GM19372 (cell line): ENCODE measurements at regions not wholly inside any gene's neighbourhood (a gene's known extent, or its start where the extent isn't known, plus 50 kb on each side); places are given as distances from the start of the nearest gene placed in this dataset.
"Not testable (repeated sequence)": the region's sequence is repeated elsewhere in the genome, so short reads cannot be mapped to it uniquely, and the experiment has no call there.

Source experiments
- ATAC-seq: cut with Tn5 transposase; IDR thresholded peaks from one replicate; pipeline ENCODE4 v1.9.1; 2021; ENCODE audit warnings: mild to moderate bottlenecking, low read depth, moderate library complexity; ENCODE audit not compliant: unreplicated experiment

DNA sequence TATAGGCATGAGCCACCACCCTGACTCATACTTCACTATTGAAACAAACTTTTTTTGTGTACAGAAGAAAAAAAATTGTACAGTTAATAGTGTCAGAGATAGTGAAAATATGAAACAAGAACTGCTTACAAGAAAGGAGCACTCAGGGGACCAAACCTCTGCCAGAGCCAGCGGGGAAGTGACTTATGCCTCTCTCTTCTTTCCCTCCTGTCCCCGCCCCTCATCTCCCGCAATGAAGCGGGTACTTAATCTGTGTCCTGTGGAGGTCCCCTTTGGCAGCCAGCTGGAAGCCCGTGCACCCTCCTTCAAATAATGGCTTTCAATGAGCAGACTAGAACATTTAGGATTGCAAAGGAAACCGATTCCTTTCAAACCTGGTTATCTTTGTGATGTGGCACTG is 51.5 kb downstream of the PPIAL4A start:
- ATAC-seq: not testable (repeated sequence)

DNA sequence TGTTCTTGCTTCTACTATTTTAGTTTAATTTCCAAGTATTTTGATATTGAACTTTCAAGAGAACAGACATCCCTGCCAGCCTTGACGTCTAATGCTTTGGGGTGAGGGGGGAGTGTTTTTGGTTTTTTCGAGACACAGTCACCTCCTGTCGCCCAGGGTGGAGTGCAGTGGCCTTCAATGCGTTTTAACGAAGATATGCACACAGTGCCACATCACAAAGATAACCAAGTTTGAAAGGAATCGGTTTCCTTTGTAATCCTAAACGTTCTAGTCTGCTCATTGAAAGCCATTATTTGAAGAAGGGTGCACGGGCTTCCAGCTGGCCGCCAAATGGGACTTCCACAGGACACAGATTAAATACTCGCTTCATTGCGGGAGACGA is 52.3 kb downstream of the PPIAL4A start:
- not testable (repeated sequence) for ATAC-seq

DNA sequence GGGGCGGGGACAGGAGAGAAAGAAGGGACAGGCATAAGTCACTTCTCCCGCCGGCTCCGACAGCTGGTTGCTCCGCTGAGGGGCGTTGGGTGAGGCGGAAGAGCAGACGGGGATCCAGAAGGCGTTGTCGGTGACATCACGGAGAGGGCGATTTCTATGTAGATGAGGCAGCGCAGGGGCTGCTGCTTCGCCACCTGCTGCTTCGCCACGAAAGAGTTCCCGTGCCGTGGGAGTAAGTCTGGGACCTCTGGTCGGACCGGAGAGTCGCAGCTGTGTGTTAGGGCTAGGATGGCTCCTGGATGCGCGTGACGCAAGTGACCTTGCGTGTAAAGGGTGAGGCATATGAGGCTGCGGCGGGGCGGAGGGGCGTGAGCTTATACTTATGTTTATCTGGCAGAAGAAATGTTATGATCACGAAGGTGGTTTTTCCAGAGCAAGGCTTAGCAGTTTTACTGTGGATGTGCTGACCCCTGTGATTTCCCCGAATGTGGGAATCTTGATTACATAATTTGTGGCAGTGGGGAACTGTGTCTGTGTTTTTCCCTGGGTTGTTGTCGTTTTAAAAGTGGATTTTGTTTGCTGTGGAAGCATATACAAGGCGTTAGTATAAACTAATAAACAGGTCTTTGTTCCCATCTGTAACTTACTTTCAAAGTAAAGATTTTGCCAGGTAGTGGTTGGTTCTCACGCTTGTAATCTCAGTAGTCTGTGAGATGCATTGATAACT is 52.8 kb downstream of the PPIAL4A start:
- ATAC-seq: peak; percentile 75

DNA sequence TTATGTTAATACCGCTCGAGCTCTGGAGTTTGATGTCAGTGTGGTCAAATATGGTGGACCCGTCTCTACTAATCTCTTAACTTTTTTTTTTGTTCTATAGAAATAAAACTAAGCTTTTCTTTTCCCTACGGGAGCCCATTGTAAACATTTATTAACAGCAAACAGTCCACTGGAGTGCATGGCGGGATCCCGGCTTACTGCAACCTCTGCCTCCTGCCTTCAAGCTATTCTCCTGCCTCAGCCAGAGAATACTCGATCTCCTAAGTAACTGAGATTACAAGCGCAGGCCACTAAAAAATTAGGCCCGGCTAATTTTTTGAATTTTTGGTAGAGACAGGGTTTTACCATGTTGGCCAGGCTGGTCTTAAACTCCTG is 53.4 kb downstream of the PPIAL4A start:
- ATAC-seq: not testable (repeated sequence)

DNA sequence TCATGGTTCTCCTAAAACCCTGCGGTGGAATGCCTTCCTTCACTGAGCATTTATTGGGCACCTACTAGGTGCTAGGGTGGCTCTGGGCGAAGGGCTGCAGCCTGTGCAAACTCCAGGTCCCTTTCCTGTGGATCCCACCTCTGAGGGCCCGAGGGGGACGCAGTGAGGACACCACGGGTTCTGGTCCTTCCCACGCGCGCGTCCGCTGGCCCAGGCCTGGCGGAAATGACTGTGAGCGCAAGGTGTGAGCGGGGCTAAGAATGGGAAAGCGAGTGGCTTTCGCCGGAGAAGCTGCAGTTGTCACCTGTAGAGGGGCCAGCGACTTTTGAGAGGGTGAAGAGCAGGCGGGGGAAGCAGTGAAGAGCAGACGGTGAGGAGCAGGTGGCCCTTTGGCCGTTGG is 55.1 kb downstream of the PPIAL4A start:
- not testable (repeated sequence) for ATAC-seq

DNA sequence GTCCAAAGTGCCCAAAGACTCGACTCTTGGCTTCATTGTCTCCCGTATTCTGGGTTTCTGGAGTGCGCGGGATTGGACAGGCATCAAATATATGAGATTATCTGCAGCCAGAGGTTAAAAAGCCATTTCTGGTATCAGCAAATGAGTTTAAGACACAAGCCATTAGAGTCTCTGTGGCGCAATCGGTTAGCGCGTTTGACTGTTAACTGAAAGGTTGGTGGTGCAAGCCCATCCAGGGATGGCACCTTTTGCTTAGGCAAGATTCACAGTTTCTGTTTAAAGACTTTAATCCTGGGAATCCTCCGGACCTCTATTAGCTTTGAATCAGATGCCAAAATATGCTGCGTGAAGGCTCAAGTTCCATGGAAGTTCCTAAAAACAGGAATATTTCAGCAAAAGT is 55.6 kb downstream of the PPIAL4A start:
- not testable (repeated sequence) for ATAC-seq

DNA sequence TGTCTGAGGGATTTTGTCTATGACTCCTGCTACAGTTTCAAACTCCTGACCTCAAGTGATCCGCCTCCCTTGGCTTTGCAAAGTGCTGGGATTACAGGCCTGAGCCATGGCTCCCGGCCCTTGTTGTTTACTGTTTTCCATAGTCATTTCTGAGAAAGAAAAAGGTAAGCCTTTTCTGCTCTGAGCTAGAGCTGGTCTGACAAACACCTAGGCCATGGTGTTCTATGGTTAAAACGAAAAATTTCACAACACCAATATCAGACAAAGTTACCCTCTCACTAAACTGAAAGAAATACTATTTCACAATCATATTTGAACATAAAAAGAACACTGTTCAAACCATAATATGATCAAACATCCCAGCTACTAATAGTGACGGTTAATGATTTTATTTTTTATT is 57.5 kb downstream of the PPIAL4A start:
- not testable (repeated sequence) for ATAC-seq

DNA sequence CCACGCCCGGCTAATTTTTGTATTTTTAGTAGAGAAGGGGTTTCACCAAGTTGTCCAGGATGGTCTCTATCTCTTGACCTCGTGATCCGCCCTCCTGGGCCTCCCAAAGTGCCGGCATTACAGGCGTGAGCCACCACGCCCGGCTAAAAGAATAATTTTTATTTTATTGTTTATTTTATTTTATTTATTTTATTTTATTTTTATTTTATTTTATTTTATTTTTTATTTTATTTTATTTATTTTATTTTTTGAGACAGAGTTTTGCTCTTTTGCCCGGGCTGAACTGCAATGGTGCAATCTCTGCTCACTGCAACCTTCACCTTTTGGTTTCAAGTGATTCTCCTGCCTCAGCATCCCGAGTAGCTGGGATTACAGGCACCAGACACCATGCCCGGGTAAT is 60.2 kb downstream of the PPIAL4A start:
- not testable (repeated sequence) for ATAC-seq

DNA sequence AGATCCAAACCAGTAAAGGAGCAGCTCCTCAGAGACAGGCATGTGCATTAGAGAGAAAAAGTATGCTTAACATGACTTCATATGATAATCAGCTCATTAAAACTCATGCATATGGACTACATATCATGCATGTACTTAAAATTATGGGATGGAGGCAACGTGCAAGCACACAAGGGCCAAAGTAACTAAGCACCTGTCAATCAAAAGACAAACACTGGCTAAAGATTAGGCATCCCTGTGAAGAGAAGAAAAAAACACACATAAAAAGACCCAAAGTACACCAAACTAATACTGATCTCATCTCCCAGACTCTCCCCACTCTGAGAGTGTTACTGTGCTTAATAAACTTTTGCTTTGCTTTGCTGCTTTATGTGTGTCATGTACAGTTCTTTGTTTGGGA is 61.1 kb downstream of the PPIAL4A start:
- not testable (repeated sequence) for ATAC-seq

DNA sequence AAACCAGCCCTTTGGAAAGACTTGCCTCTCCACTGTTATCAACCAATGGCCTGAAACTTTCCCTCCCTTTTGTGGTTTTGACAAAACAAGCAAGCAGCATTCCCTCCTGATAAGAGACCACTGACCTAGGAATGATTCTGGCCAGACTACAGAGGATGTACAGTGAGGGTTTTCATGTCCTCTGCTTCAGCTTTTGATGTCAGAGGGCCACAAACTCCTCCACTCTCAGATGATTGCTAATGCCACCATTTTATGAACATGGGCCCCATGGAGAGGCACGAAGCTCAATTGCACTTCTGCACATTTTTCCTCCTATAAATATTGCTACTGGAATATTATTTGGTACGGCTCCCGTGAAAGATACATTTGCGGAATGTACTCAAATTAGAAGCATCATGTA is 61.5 kb downstream of the PPIAL4A start:
- not testable (repeated sequence) for ATAC-seq

DNA sequence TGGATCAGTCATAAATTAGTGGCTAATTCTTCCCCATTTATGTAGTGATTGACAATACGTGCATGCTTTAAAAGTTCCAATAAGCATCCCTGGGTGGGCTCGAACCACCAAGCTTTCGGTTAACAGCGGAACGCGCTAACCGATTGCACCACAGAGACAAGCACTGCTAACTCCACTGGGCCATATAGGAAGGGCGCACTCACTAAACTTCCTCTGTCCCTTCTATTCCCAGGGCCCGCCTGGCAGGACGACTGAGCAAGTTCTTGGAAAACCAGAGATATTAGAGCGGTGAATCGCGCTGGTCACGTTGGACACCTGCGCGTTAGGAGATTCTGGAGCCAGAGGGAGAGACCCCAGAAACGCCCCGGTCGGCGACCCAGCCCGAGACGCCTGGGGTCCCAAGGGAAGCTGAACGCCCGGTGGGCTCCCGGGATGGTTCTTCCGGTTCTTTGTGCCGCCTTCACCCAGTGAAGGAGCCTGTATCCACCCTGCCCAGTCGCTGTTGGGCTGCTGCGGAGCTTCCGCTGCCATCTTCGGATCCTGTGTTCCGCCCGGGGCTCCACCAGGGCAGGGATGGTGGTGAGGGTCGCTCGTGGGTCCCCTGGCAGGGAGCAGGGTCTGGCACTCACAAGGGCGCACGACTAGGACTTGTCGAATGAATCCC is 62.8 kb downstream of the PPIAL4A start:
- ATAC-seq: not testable (repeated sequence)

DNA sequence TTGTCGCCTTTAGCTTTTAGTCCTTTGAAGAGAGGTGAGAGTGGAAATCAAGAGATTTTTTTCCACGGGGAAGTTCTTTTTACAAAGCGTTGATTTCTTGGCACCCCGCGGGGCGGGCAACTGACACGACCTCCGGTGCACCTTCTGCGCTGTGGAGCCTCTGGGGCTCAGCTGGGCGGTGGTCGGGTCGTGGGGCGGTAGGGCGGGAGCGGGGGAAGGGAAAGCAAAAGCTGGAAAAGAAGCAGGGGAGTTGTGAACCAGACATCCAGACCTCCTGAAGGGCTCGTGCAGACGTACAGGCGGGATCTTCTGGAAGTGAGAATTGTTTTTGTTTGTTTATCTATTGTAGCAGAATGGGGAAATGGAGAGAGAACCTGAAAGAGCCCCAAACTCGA is 63.3 kb downstream of the PPIAL4A start:
- not testable (repeated sequence) for ATAC-seq

DNA sequence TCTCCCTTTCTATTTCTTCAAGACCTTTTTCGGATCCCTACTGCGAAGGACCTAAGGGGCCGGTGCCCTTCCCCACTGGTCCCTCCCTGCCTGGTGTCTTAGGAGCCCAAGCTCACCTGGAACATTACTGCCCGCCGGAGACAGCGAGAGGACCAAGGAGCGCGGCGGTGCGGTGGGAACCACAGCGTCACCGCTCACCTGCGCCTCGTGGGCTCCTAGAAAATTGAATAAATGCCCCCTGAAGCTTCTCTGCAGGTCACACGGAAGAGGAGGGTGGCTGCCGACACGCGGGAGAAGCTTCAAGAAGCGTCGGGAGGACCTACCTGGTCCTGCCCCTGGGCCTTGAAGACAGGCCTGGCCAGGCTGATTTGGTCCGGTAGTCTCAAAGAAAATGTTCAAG is 65.2 kb downstream of the PPIAL4A start:
- ATAC-seq: no peak

DNA sequence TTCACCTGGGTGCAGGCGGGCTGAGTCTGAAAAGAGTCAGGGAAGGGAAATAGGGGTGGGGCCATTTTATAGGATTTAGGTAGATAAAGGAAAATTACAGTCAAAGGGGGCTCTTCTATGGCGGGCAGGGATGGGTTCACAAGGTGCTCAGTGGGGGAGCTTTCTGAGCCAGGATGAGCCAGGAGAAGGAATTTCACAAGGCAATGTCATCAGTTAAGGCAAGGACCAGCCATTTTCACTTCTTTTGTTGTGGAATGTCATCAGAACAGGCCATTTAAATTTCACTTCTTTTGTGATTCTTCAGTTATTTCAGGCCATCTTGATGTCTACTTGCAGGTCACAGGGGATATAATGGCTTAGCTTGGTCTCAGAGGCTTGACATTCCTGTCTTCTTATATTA is 66.4 kb downstream of the PPIAL4A start:
- not testable (repeated sequence) for ATAC-seq

DNA sequence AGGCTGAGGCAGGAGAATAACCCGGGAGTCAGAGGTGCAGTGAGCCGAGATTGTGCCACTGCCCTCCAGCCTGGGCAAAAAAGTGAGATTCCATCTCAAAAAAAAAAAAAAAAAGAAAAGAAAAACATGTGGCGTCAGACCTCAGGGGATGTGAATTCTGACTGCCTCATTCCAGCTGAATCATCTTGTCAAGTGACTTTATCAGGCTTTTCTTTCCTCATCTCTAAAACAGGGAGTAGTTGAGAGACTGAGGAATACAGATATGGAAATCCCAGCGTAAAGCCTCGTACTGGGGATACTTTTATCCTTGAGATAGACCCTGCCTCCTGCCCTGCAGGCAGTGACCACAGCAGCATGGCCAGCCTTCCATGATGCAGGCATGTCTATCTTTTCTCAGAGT is 76.4 kb downstream of the PPIAL4A start:
- ATAC-seq: not testable (repeated sequence)

DNA sequence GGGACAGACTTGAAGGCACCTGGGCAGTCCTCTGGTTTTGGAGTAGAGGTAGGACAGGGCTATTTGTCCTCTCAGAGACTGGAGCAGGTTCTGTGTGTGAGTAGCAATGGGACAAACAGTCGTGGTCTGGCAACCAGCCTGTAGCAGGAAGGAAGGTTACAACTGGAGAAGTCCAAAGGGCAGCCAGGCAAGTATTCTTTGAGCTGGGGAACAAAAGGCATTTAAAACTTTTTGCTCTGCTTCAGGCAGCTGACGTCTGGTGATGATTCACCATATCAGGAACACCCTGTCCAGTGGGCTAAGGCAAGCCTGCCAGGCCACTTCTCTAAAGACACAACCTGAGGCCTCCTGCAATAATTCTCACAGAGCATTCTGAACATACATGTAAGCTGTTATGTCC is 83.3 kb downstream of the PPIAL4A start:
- ATAC-seq: not testable (repeated sequence)

DNA sequence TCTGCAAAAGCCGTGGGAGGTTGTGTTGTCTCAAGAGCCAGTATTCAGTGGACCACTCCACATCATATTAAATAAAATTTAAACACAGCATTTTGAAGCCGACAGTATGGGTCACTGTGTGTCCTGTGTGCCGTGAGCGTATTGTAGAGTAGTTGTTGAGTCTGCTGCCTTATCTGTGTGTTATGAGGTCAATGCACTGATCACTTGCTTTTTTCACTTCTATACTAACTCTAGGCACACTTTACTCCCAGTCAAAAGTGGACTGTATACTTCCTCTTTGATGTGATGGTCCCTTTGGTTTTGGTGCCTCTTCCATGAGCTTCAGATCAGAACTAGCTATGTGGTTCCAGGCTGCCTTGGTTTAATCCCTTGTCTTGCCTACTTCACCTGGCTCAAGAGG is 84.3 kb downstream of the PPIAL4A start:
- ATAC-seq: not testable (repeated sequence)

DNA sequence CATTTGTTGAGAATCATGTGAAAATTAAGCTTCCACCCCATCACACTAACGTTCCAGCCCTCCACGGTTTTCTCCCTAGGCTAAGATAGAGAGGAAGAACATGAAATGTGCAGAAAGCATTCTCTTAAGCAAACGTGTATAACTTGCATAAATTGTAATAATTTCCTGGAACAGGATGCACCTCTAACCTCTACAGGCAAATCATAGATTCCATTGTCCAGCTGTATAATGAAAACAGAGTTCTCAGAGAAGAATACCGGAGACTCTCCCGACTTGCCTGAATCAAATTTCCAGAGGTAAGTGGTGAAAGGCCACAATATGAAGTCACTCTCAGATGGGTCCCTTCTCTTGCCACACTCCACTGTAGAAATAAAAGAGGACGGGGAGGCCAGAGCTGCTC is 87.7 kb downstream of the PPIAL4A start:
- ATAC-seq: not testable (repeated sequence)

DNA sequence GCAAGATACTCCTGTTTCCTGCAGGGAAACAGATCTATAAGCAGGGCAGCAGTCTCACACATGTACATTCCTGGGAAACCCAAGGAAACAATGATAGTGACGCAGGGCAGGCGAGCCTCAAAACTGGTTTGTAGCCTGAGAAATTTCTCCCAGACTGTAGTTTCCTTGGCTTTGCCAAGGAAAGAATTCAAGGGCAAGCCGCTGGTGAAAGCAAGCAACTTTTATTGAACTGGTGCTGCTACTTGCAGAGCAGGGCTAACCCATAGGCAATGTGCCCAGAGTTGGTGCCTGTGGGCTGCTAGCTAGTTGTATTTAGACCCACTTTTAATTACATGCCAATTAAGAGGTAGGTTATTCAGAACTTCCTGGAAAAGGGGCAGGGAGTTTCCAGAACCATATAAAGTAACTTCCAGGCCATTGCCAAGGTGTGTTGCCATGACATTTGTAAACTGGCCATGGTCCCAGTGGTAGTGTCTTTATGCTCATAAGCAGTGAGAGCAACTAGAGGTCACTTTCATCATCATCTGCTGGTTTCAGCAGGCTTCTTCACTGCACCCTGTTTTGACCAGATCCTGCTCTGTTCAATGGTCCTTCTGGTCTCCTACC is 92.0 kb downstream of the PPIAL4A start:
- ATAC-seq: not testable (repeated sequence)

DNA sequence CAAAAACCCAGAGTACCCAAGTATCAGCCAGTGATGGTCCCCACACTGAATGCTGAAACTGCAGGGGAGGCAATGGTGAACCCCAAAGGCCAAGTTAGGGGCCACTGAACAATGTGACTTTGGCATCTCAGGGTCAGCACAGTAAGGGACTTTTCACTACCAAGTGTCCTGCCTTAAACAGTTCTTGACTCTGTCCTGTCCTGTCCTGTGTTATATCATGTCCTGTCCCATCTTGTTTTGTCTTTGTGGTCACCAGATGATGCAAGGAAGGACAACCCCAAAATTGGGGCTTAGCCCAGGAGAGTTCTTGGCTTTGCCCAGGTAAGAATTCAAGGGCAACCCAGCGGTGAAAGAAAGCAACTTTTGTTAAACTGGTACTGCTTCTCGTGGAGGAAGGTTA is 105.0 kb downstream of the PPIAL4A start:
- not testable (repeated sequence) for ATAC-seq

DNA sequence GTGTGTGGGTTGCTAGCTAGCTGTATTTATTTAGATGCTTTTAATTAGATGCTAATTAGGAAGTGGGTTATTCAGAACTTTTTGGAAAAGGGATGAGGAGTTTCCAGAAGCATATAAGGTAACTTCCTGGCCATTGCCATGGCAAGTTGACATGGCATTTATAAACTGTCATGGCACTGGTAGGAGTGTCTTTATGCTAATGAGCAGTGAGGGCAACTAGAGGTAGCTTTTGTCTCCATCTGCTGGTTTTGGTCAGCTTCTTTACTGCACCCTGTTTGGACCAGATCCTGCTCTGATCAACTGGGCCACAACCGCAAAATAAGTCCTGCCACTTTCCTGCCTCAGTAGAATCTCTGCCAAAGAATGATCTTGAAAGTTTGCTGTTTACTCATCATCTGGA is 105.5 kb downstream of the PPIAL4A start:
- not testable (repeated sequence) for ATAC-seq
